ENCODE measurements at regions not wholly inside any gene's neighbourhood (a gene's known extent, or its start where the extent isn't known, plus 50 kb on each side); places are given as distances from the start of the nearest gene placed in this dataset.

DNA sequence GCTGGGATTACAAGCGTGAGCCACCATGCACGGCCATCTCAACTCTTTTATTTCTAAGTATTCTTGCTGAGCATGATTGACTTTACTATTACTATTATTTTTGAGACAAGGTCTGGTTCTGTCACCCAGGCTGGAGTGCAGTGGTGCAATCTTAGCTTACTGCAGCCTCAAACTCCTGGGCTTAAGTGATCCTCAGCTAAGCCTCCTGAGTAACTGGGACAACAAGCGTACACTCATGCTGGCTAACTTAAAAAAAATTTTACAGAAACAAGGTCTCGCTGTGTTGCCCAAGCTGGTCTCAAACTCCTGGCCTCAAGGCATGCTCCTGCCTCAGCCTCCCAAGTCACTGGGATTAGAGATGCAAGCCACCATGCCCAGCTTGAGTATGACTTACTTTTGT, 443.7 kb downstream of the ARHGEF28 start:
- H3K4me2 ChIP-seq (ENCODE audit: low read length), result no peak overlapping the region
- H3K9me2 ChIP-seq (ENCODE audit: insufficient read depth, low read length), result no peaks in the 10 kb centered on the region
- H4K20me1 ChIP-seq (ENCODE audit: insufficient read depth), result no peaks in the 10 kb centered on the region
- no peaks in the 10 kb centered on the region for H3K9me3 ChIP-seq (ENCODE audit: low read length)
- H3K9ac ChIP-seq (ENCODE audit: low read length), result no peak overlapping the region
- no peak overlapping the region for H3K27ac ChIP-seq (ENCODE audit: low read length)
- H3K79me2 ChIP-seq (replicated peaks; ENCODE audit: insufficient read depth, low read length), result no peaks in the 10 kb centered on the region
- no peaks in the 10 kb centered on the region for H3K27me3 ChIP-seq (ENCODE audit: insufficient read depth, low read depth, low read length)
- no peaks in the 10 kb centered on the region for H3K36me3 ChIP-seq (ENCODE audit: insufficient read depth, low read length)
- H2AFZ ChIP-seq (ENCODE audit: low read depth, low read length), result no peak overlapping the region
- H3K4me3 ChIP-seq (ENCODE audit: low read length), result no peak overlapping the region
- no peaks in the 10 kb centered on the region for H3F3A ChIP-seq (ENCODE audit: insufficient read depth, low read length, poor library complexity, severe bottlenecking)
- TF ChIP-seq RAD21 (conservative IDR thresholded peaks at IDR 0.05) (no peak), TAF1 (IDR thresholded peaks at IDR 0.05; ENCODE audit: low read depth) (no peak), EZH2 (IDR thresholded peaks at IDR 0.05; ENCODE audit: borderline replicate concordance, insufficient read depth, low read length, poor library complexity, severe bottlenecking) (no peak), POLR2AphosphoS5 (IDR thresholded peaks at IDR 0.05) (no peak), MXI1 (conservative IDR thresholded peaks at IDR 0.05; ENCODE audit: poor library complexity, severe bottlenecking) (no peak), EP300 (conservative IDR thresholded peaks at IDR 0.05; ENCODE audit: poor library complexity, severe bottlenecking) (no peak), SMC3 (conservative IDR thresholded peaks at IDR 0.05; ENCODE audit: poor library complexity) (no peak)
- TF ChIP-seq, protein P1, sequence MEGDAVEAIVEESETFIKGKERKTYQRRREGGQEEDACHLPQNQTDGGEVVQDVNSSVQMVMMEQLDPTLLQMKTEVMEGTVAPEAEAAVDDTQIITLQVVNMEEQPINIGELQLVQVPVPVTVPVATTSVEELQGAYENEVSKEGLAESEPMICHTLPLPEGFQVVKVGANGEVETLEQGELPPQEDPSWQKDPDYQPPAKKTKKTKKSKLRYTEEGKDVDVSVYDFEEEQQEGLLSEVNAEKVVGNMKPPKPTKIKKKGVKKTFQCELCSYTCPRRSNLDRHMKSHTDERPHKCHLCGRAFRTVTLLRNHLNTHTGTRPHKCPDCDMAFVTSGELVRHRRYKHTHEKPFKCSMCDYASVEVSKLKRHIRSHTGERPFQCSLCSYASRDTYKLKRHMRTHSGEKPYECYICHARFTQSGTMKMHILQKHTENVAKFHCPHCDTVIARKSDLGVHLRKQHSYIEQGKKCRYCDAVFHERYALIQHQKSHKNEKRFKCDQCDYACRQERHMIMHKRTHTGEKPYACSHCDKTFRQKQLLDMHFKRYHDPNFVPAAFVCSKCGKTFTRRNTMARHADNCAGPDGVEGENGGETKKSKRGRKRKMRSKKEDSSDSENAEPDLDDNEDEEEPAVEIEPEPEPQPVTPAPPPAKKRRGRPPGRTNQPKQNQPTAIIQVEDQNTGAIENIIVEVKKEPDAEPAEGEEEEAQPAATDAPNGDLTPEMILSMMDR (IDR thresholded peaks at IDR 0.05; ENCODE audit: poor library complexity, severe bottlenecking), result no peak
- TF ChIP-seq, protein P2, sequence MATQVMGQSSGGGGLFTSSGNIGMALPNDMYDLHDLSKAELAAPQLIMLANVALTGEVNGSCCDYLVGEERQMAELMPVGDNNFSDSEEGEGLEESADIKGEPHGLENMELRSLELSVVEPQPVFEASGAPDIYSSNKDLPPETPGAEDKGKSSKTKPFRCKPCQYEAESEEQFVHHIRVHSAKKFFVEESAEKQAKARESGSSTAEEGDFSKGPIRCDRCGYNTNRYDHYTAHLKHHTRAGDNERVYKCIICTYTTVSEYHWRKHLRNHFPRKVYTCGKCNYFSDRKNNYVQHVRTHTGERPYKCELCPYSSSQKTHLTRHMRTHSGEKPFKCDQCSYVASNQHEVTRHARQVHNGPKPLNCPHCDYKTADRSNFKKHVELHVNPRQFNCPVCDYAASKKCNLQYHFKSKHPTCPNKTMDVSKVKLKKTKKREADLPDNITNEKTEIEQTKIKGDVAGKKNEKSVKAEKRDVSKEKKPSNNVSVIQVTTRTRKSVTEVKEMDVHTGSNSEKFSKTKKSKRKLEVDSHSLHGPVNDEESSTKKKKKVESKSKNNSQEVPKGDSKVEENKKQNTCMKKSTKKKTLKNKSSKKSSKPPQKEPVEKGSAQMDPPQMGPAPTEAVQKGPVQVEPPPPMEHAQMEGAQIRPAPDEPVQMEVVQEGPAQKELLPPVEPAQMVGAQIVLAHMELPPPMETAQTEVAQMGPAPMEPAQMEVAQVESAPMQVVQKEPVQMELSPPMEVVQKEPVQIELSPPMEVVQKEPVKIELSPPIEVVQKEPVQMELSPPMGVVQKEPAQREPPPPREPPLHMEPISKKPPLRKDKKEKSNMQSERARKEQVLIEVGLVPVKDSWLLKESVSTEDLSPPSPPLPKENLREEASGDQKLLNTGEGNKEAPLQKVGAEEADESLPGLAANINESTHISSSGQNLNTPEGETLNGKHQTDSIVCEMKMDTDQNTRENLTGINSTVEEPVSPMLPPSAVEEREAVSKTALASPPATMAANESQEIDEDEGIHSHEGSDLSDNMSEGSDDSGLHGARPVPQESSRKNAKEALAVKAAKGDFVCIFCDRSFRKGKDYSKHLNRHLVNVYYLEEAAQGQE (IDR thresholded peaks at IDR 0.05; ENCODE audit: borderline replicate concordance), result no peak

DNA sequence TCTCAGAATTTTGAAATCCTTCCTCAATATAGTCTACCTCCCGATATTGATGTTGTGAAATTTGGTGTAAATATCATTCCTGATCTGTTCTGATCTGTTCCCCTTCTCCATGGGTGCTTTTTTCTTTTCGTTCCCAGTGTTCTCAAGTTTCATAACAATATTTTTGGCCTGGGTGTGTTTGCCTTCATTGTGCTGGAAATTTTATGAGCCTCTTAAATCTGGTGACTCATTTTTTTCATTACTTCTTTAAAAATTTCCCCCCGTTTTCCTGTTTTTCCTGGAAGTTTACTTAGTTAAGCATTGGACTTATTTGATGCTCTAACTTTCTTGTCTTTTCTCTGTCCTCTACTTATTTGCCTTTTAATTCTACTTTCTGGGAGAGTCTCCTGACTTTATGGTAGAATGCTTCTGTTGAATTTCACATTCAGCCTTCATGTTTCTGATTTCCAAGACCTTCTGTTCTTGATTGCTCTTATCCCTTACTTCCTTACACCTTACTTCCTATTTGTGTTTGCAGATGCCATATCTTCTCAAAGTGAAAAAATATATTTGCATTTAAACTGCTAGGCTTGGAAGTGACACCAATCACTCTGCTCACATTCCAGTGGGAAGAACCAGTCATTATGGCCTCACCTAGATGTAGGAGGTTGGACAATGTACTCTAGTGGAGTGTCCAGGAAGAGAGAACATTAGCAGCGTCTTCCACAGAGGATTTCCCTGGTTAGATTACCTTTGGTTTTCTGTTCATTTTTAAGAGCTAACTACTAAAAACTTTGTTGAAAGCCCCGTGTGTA, 441.9 kb downstream of the ARHGEF28 start:
- H3F3A ChIP-seq (ENCODE audit: insufficient read depth, low read length, poor library complexity, severe bottlenecking), result no peaks in the 10 kb centered on the region
- no peak overlapping the region for H3K4me3 ChIP-seq (ENCODE audit: low read length)
- no peaks in the 10 kb centered on the region for H3K9me2 ChIP-seq (ENCODE audit: insufficient read depth, low read length)
- H3K27me3 ChIP-seq (ENCODE audit: insufficient read depth, low read depth, low read length), result no peaks in the 10 kb centered on the region
- no peak overlapping the region for H3K9ac ChIP-seq (ENCODE audit: low read length)
- H2AFZ ChIP-seq (ENCODE audit: low read depth, low read length), result no peak overlapping the region
- TF ChIP-seq, protein P2 (IDR thresholded peaks at IDR 0.05; ENCODE audit: borderline replicate concordance), result no peak
- TF ChIP-seq EP300 (conservative IDR thresholded peaks at IDR 0.05; ENCODE audit: poor library complexity, severe bottlenecking) (no peak), EZH2 (IDR thresholded peaks at IDR 0.05; ENCODE audit: borderline replicate concordance, insufficient read depth, low read length, poor library complexity, severe bottlenecking) (no peak), MXI1 (conservative IDR thresholded peaks at IDR 0.05; ENCODE audit: poor library complexity, severe bottlenecking) (no peak), TAF1 (IDR thresholded peaks at IDR 0.05; ENCODE audit: low read depth) (no peak), POLR2AphosphoS5 (IDR thresholded peaks at IDR 0.05) (no peak), RAD21 (conservative IDR thresholded peaks at IDR 0.05) (no peak), SMC3 (conservative IDR thresholded peaks at IDR 0.05; ENCODE audit: poor library complexity) (no peak)
- TF ChIP-seq, protein P1 (IDR thresholded peaks at IDR 0.05; ENCODE audit: poor library complexity, severe bottlenecking), result no peak
- no peak overlapping the region for H3K27ac ChIP-seq (ENCODE audit: low read length)
- H3K79me2 ChIP-seq (replicated peaks; ENCODE audit: insufficient read depth, low read length), result no peaks in the 10 kb centered on the region
- H3K4me2 ChIP-seq (ENCODE audit: low read length), result no peak overlapping the region
- H4K20me1 ChIP-seq (ENCODE audit: insufficient read depth), result no peaks in the 10 kb centered on the region
- H3K9me3 ChIP-seq (ENCODE audit: low read length), result no peaks in the 10 kb centered on the region
- no peaks in the 10 kb centered on the region for H3K36me3 ChIP-seq (ENCODE audit: insufficient read depth, low read length)
